Esophagus muscularis mucosa (tissue), 3 donors: ENCODE measurements at regions not wholly inside any gene's neighbourhood (a gene's known extent, or its start where the extent isn't known, plus 50 kb on each side); places are given as distances from the start of the nearest gene placed in this dataset.

ENCODE experiments used
- CTCF ChIP-seq, 3 experiments: fragments of 200-600 bp in 2 of 3; fragments of 450-650 bp in 1 of 3; sonication (generic) in 2 of 3; IDR thresholded peaks; one replicate each; pipeline ENCODE4 v1.5.1; 2017 to 2019; ENCODE audit warnings: antibody characterized with exemption in 3 of 3, mild to moderate bottlenecking in 2 of 3, moderate library complexity in 1 of 3
- POLR2AphosphoS5 ChIP-seq, 2 donors: sonication (generic); formaldehyde crosslinking; IDR thresholded peaks; one replicate each; pipeline ENCODE4 v1.6.1; 2017; ENCODE audit warnings: antibody characterized with exemption in 2 of 2

GRCh38 chr11:92682136-92682535 lies 287.3 kb upstream of the MTNR1B start:
- no peak for TF ChIP-seq CTCF (IDR thresholded peaks at IDR 0.05)
- no peak for TF ChIP-seq POLR2AphosphoS5 (IDR thresholded peaks at IDR 0.05)
